GM12864 (cell line): ENCODE measurements at regions not wholly inside any gene's neighbourhood (a gene's known extent, or its start where the extent isn't known, plus 50 kb on each side); places are given as distances from the start of the nearest gene placed in this dataset.

ENCODE experiments used
- DNase-seq: peaks from one replicate; pipeline ENCODE4 v3.0.0-alpha.2; 2011; ENCODE audit warnings: low read depth
- H3K4me3 ChIP-seq: 2 replicates; pipeline ENCODE4 v1.5.1; 2011; ENCODE audit warnings: mild to moderate bottlenecking, low read depth, low read length, control low read depth
- TF ChIP-seq, protein P1 (sequence below): IDR thresholded peaks from 2 replicates; pipeline ENCODE4 v1.5.1; 2011; ENCODE audit warnings: low read depth, mild to moderate bottlenecking, moderate library complexity, low read length, control low read depth, inconsistent platforms; ENCODE audit errors: missing control alignments

DNA sequence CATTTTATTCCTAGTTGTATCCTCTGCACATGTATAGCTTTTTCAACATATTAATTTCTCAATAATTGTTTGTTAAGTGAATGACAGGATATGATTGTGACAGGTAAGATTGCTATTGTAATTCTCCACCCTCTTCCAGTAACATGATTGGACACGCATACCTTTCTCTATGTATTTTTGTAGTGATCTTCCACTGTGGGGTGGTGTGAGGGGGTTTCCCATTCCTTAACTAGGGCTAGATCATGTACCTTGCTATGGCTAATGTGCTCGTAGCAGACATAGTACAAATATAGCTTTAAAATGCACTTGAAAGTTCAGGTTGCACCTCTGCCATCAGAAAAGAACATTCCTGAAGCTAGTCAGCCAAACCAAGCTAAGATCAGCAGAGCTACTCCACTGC, 2392.8 kb upstream of the RAG2 start:
- no peak for DNase-seq
- no peak overlapping the region for H3K4me3 ChIP-seq
- TF ChIP-seq, protein P1, sequence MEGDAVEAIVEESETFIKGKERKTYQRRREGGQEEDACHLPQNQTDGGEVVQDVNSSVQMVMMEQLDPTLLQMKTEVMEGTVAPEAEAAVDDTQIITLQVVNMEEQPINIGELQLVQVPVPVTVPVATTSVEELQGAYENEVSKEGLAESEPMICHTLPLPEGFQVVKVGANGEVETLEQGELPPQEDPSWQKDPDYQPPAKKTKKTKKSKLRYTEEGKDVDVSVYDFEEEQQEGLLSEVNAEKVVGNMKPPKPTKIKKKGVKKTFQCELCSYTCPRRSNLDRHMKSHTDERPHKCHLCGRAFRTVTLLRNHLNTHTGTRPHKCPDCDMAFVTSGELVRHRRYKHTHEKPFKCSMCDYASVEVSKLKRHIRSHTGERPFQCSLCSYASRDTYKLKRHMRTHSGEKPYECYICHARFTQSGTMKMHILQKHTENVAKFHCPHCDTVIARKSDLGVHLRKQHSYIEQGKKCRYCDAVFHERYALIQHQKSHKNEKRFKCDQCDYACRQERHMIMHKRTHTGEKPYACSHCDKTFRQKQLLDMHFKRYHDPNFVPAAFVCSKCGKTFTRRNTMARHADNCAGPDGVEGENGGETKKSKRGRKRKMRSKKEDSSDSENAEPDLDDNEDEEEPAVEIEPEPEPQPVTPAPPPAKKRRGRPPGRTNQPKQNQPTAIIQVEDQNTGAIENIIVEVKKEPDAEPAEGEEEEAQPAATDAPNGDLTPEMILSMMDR, result no peak

DNA sequence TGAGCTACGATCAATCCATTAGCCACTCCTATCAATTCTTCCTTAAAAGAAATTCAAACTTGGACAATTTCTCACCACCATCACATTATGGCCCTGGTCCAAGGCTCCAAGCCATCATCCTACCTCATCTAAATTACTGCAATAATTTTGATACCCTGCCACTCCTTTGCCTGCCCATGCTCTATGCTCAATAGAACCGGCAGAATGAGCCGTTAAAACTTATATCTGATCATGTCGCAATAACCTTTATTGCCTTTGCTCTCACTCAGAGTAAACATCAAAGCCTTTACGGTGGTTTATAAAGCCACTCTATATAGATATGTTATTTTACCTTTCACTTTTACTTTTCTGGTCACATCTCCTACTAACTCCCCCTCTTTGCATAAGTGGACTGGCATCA, 2392.1 kb upstream of the RAG2 start:
- DNase-seq, result no peak
- TF ChIP-seq, protein P1, result no peak

DNA sequence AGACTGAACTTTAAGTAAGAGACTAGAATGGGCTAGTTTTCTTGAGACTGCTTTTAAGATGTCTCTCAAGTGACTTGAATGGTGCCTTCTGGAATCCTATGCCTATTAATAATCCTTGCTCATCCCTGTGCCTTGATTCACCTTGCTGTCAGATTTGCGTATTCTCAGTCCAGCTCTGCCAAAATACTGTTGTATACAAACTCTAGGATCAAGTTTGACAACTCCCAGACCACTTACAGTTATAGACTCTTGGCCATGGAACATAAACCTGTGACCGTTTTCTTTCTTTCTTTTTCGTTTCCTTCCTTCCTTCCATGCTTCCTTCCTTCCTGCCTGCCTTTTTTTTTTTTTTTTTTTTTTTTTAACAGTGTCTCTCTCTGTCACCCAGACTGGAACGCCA, 2390.9 kb upstream of the RAG2 start:
- DNase-seq, result no peak
- H3K4me3 ChIP-seq, result no peak overlapping the region
- TF ChIP-seq, protein P1, result no peak

More for the DNA sequence above, 2392.1 kb upstream of the RAG2 start:
- no peak overlapping the region for H3K4me3 ChIP-seq

DNA sequence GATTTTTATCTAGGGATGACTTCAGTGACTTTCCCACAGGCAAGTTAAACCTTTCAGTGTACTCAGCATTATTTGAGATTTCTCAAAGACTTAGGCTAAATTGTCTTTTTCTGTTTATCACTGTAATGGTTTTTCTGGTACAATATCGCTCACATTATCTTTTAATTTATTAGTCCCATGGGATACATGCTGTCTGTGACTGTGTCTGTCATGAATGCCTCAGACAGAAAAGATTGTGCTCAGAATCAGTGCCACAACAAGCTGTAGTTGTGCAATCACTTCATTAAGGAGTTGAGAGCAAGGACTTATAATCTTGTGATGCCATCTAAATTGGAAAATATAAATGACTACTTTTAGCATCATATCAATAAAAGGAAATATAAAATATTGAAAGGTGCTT, 2374.2 kb upstream of the RAG2 start:
- no peak overlapping the region for H3K4me3 ChIP-seq
- TF ChIP-seq, protein P1, result no peak
- no peak for DNase-seq

DNA sequence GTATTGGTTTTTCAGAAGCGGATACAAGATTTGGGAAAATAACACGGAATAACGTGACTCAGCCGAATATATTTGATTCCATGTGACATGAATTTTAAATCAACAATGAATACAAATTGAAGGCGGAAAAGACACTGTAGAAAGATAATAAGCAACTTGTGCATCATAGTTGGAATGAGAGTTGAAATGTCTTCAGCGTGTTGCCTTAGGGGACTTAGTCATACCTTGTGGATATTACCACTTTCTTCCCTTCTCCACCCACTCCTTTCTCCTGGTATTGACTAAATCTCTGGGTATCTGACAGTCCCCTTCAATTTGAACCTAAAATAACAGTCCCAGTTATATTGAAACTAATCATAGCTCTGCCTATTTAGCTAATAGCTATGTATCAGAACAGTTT, 2373.1 kb upstream of the RAG2 start:
- no peak for DNase-seq
- TF ChIP-seq, protein P1, result no peak
- H3K4me3 ChIP-seq, result no peak overlapping the region

DNA sequence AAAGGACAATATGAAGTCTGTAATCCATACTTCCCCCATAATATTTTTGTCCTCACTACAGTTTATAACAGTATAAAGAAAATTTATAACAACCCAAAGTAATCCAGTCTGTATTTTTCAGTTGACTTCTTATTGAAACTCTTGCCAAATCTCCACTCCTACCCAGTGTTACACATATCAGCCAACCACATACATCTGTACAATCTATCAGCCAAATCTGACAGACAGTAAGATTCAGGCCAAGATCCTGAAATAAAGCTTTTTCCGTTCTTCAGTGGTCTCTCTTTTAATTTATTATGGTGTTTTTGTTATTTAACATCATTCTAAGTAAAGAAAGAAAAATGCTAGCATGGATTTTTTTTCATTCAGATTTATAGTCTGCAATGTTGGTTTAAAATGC, 2370.9 kb upstream of the RAG2 start:
- no peak for DNase-seq
- TF ChIP-seq, protein P1, result no peak
- no peak overlapping the region for H3K4me3 ChIP-seq

DNA sequence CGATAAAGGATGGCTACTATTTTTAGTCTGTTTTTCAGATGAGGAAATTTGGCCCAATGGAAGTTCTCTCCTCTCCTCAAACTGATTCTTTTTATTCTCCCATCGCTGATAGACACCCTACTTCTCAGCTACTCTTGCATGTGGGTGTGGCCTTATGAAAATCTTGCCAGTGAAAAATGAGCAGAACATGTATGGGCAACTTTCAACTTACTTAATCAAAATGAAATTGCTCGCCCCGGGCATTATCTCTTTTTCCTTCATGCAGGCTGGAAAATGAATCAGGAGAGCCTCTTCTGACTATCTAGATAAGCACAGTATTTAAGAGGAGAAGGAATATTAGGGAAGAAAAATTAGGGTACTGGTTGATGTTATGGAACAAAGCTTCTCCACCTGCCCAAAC, 2354.7 kb upstream of the RAG2 start:
- H3K4me3 ChIP-seq, result no peak overlapping the region
- TF ChIP-seq, protein P1, result no peak
- DNase-seq, result no peak
